HG03565 (cell line): ENCODE measurements at regions not wholly inside any gene's neighbourhood (a gene's known extent, or its start where the extent isn't known, plus 50 kb on each side); places are given as distances from the start of the nearest gene placed in this dataset.
A peak's percentile ranks its signal among the peaks of the same experiment; 100 is the strongest.
"Not testable (repeated sequence)": the region's sequence is repeated elsewhere in the genome, so short reads cannot be mapped to it uniquely, and the experiment has no call there.

Source experiments
- ATAC-seq: cut with Tn5 transposase; IDR thresholded peaks from one replicate; pipeline ENCODE4 v1.9.1; 2021; ENCODE audit warnings: mild to moderate bottlenecking, moderate library complexity; ENCODE audit not compliant: unreplicated experiment

DNA sequence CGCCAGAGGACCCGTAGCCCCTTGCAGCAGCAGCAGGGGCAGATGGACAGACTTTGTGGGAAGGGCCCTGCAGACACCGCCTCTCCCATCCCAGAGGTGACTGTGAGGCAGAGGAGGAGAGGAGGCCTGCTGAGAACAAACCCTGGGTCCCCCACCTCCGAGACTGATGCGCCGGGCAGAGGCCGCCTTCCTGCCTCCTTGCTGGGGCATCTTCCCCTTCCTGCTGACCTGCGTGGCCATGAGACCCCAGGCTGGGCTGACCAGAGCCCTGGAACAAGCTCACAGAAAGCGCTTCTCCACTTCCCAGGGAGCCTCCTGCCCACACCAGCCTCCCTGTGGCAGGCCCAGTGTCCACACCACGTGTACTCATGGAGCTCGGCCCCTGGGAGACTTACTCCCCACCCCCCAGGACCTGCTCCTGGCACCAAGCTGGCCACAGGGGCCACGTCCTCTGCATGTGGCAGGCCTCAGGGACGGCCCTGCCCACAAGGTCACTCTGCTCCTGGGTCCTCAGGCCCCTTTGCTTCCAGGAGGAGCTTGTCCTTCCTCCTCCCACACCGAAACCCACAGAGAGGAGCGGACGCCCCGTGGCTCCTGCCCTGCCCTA lies 119.0 kb upstream of the ZNF469 start:
- not testable (repeated sequence) for ATAC-seq

DNA sequence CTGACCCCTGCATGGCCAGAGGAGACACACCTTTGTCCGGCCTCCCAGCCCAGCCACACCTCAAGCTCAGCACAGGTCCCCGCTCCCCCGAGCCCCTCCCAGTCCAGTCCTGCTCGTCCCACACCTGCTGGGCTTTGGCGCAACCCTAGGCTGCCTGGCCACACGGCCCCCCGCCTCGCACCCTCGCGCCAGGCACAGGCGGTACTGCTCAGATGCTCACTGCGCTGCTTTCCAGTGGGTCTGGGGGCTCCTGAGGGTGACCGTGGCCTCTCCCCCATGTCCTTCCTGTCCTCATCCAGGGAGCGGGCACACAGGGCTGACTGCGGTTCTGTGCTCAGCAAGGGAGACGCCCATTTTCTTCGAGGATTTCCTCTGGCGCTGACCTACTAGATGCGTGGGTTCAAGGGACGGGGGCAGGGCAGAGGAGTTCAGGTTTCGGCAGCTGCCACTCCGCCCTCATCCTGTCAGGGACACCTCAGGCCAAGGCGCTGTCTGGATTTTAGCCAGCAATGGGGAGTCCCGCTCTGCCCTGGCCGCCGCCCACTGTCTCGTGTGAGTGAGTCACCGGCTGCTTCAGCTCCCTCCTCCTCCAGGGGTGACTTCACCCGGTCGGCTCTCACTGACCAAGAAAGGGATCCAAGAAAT lies 118.0 kb upstream of the ZNF469 start:
- ATAC-seq, result peak; percentile 67

DNA sequence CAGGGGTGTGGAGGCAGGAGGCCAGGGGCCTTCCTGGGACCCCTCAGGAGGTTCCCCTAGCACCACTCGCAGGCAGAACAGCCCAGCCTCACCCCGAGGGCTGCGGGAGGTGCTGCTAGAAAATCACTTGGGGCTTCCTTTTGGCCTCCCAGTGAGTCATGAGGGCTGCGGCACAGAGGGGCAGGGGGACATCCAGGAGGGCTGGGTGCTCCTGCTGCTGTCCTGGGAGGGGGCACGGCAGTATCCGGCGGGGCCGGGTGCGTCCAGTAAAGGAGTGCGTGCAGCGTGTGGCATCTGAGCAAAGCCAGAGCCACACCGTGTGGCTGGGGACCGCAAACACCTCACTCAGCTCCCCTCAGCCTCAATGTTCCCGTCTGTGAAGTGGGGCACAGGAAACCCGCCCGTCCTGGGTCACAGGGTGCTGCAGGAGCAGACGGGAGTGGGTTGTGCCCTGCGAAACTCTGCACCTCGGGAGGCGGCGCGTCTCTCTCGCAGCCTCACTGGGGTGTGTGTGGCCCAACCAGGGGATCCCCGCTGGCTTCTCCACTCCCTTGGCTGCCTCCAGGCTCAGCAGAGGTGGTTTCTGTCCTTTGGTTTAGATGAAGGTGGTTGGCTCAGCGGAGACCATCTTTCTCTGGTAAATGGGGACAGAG lies 117.3 kb upstream of the ZNF469 start:
- ATAC-seq, result not testable (repeated sequence)

DNA sequence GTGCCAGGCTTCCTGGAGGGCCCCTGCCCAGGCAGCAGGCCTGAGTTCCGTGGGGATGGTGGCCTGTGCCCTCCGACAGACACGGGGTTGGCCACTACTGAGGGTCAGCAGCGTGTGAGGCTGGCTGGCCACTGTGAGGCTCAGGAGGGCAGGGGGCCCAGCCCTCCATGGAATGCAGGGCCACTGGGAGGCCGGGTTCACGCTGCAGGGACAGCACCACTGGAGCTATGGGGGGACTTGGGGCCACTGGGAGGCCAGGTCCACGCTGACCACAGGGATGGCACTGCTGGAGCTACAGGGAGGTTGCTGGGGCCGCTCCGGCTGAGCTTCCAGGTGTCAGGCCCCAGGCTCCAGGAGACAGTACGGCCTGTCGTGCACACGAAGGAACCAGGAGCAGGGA lies 116.7 kb upstream of the ZNF469 start:
- ATAC-seq, result not testable (repeated sequence)

DNA sequence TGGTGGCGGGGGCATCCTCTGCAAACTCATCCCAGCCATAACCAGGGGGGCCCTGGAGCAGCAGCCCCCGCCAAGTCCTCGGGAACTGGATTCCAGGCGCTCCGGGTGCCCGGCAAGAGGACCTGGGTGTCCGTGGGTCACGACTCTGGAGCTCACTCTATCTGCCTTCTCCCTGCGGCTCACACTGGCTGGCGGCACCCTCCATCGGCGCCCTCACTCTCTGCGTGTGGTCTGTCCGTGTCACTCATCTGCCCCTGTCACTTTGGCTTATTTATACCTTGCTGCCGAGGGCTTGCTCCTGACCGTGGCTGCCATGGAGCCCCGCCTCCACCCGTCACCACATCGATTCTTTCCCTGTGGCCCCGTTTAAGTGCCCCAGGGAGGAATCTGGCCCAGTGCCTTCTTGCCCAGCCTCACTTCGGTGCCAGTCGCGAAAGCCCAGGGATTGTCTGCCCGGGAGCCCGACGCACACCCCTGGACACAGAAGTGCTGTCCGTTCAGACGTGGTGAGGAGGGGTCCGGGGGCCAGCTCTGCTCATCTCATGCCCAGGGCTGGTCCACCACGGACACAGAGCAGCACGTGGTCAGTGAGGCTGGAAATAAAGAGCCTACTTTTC lies 115.7 kb upstream of the ZNF469 start:
- ATAC-seq, result not testable (repeated sequence)

DNA sequence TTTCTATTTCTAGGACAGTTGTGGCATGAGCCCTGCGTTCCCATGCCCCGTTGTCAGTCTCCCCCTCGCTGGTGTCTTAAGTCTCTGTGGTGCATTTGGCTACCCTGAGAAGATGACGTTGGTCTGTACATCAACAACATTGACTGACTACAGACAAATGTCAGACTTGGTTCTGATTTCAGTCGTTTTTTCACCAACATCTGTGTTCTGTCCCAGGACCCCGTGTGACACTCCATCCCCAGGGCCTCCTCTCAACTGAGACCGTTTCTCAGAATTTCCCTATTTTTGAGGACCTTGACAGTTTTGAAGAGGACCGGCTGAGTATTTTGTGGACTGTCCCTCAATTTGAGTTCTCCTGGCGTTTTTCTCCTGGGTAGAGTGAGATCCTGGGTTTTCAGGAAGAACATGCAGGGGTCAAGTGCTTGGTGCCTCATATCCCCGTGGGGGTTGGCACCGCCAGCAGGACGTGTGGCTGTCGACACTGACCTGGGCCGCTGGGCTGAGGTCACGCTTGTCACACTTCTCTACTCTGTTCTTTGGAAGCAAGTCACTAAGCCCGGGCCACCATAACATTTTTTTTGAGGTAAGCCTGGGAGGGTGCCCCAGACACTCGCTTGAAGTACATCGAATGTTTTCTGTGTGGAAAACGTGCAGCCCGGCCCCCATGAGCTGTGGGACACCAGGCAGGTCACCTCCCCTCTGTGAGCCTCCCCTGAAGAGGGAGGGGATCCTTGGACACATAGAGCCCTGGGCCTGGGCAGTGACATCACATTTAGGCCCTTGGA lies 114.4 kb upstream of the ZNF469 start:
- not testable (repeated sequence) for ATAC-seq

DNA sequence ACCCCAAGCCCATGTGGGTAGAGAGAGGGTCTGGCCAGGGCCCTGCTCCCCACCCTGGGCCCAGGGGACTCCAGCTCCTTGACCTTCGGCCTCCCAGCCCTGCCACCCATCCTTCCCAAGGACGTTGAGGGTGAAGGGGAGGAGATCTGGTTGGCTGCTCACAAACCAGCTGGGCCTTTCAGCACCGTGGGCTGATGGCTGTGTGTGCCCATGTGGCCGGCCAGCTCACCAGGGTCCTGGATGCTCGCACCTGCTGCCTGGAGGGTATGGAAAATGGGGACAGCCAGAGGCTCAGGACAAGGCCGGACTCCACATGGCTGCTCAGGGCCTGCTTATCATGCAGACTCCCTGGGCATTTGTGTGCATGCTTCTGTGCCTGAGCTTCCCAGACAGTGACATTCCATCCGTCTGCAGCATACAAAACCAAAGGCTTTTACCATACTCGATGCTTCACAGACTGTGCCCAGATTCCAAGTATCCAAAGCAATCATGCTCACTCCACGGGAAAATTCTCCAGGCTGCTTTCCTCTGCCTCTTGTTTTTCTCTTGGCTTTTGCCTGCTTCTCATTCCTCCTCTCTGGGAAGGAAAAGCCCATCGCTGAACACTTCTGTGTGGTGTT lies 112.5 kb upstream of the ZNF469 start:
- ATAC-seq, result not testable (repeated sequence)

DNA sequence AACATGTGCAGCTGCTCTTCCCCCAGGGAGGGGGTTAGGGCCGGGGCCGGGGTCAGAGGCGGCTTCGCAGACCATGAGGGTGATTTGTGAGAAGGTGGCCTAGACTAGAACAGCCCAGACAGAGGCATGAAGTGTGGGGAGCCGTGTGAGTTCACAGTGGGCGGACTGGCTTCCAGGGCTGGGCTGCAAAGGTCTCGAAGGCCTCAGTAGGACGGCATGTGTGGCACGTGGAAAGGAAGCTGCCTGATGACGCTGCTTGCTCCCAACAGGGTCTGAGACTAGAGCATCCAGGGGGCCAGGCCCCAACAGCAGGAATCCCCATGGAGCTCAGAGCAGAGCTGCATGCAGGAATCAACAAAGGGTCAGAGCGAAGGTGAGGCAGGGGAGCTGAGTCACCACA lies 111.5 kb upstream of the ZNF469 start:
- not testable (repeated sequence) for ATAC-seq

DNA sequence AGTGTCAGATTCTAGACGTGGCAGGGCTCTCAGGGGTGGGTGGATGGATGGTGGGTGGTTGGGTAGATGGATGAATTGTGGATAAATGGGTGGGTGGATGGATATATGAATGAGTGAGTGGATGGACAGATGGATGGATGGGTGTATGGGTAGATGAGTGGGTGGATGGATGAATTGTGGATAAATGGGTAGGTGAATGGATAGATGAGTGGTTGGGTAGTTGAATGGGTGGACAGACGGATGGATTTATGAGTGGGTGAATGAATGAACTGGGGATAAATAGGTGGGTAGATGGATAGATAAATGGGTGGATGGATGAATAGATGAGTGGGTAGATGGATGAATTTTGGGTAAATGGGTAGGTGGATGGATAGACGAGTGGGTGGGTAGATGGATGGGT lies 111.0 kb upstream of the ZNF469 start:
- not testable (repeated sequence) for ATAC-seq

DNA sequence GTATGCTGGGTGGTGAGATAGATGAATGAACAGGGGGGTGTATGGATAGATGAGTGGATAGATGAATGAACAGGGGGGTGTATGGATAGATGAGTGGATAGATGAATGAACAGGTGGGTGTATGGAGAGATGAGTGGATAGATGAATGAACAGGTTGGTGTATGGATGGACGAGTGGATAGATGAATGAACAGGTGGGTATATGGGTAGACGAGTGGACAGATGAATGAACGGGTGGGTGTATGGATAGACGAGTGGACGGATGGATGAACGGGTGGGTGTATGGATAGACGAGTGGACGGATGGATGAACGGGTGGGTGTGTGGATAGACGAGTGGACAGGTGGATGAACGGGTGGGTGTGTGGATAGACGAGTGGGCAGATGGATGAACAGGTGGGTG lies 110.3 kb upstream of the ZNF469 start:
- not testable (repeated sequence) for ATAC-seq

DNA sequence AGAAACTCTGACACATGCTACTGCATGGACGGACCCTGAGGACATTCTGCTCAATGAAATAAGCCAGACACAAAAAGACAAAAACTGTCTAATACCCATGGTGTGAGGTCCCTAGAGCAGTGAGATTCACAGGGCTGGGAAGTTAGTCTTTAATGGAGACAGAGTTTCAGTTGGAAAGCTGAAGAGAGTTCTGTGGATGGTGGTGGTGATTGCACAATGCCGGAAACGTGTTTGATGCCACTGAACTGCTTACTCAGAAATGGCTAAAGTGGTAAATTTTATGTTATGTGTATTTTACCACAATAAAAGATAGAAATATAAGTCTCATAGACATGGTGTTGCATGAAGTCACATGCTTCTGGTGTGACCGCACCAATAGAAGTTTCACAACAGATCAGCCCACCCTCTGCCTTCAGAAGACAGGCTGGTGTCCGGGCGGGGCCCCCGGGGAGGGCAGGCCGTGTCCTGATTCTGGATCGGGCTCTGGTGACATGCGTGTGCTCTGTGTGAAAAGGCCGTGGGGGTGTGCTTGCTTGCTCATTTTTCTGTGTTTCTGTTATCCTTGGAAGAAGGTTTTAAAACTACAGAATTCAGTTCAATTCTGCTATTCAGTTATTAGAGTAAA lies 108.5 kb upstream of the ZNF469 start:
- not testable (repeated sequence) for ATAC-seq

DNA sequence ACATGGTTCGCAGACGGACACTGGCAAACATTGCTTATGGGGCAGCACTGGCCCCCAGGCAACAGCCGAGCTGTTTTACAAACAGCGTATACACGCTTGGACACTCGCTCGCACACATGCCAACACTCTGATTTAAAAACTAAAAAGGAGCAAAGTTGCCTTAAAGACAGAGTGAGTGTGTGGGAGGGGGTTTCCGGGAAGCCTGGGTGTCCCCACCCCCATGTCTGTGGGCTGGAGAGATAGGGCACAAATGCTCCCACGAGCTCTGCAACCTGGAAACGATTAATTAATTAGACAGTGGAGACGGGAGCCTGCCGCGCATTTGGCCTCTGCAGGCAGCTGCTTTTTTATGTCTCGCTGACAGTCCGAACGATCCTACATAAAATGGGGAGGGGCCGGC lies 107.9 kb upstream of the ZNF469 start:
- ATAC-seq, result no peak

DNA sequence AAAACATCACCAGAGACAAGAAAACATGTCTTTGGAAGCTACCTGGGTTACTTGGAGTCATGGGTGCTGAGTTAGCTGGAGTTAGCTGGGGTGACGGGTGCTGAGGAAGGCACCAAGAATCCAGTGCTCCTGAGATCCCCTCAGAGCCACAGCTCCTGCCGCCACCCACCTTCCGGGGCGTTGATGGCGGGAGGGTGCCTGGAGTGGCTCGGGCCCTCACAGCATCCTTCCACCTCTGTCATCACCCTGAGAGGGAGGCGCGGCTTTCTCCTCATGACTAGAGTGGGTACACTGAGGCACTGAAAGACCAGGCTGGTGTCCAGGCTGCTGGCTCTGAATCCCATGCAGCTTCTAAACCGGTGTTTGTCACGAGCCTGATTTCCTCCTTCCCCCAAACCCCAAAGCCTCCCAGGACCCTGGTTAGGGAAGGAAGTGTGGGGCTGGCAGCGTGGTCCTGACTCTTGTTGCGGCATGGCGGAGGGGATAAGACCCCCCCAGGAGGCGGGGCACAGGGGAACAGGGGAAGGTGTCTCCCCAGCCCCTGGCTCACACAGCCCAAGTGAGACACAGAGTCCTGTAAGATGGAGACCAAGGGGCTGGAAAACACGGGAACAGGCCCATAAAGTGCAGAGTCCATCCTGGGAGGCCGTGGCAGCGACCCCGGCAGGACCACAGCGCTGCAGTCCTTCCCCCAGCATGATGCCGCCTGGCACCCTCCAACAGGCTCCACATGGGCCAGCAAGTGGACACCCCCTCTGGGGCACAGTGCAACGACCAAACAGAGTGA lies 107.2 kb upstream of the ZNF469 start:
- not testable (repeated sequence) for ATAC-seq

DNA sequence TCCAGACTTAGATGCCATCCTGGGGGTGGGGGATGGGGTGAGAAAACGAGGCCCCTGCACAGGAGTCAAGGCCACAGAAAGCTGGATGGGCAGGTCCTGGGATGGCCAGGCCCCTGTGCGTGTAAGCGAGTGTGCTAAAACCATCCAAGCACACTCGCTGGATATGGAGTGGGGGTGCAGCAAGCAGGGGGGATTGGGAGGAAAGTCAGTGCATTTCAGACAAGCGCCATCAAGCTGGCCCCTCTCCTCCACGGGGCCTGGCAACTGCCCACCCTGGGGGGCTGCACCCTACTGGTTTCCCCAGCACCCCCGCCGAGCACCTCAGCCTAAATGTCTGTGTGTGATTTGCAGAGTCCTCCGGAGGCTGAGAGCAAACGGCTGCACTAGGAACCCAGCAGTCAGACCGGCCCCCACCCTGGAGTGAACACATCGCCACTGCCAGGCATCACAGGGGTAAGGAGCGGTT lies 106.6 kb upstream of the ZNF469 start:
- not testable (repeated sequence) for ATAC-seq

DNA sequence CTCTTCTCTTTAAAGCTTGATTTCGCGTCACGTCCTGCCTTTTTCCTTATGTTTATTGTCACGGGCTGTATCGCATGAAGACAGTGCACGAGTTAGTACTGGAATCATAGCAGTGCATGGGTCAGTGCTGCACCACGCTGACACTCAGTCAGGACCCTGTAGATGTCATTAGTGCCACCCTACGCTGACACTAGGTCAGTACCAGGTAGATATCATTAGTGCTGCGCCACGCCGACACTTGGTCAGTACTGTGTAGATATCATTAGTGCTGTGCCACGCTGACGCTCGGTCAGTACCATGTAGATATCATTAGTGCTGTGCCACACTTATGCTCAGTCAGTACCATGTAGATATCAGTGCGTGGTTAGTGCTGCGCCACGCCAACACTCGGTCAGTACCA lies 106.2 kb upstream of the ZNF469 start:
- ATAC-seq, result no peak

DNA sequence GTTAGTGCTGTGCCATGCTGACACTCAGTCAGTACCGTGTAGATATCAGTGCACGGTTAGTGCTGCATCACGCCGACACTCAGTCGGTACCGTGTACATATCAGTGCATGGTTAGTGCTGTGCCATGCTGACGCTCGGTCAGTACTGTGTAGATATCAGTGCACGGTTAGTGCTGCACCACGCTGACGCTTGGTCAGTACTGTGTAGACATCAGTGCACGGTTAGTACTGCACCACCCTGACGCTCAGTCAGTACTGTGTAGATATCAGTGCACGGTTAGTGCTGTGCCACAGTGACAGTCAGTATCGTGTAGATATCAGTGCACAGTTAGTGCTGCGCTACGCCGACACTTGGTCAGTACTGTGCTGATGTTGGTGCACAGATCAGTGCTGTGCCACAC lies 102.8 kb upstream of the ZNF469 start:
- no peak for ATAC-seq

DNA sequence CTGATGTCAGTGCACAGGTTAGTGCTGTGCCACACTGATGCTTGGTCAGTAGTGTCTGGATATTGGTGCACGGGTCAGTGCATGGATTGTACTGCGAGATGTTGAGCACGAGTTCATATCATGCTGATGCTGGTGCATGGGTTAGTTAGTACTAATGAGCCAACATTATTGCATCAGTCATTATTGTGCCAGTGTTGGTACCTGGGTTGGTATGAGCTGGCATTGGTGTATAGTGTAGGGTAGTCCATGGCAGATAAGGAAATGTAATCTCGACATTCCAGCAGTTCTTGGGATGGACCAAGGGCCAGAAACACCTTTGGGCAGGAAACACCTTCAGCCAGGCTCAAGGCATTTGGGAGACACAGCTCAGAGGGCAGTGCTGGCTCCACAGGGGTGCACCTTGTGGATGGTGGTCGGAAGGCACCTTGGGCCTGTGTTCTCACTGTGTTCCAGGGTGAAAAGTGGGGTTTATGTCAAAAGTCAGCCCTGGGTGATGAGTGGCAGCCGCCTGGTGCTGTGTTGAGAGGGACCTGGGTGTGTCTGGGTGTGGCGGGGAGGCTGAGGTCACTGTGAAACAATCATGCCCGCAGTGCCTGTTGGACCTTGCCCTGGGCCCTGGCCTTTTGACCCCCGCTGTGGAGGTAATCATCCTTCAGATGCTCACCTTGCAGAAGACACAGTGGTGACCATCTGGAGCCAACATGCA lies 100.7 kb upstream of the ZNF469 start:
- no peak for ATAC-seq

DNA sequence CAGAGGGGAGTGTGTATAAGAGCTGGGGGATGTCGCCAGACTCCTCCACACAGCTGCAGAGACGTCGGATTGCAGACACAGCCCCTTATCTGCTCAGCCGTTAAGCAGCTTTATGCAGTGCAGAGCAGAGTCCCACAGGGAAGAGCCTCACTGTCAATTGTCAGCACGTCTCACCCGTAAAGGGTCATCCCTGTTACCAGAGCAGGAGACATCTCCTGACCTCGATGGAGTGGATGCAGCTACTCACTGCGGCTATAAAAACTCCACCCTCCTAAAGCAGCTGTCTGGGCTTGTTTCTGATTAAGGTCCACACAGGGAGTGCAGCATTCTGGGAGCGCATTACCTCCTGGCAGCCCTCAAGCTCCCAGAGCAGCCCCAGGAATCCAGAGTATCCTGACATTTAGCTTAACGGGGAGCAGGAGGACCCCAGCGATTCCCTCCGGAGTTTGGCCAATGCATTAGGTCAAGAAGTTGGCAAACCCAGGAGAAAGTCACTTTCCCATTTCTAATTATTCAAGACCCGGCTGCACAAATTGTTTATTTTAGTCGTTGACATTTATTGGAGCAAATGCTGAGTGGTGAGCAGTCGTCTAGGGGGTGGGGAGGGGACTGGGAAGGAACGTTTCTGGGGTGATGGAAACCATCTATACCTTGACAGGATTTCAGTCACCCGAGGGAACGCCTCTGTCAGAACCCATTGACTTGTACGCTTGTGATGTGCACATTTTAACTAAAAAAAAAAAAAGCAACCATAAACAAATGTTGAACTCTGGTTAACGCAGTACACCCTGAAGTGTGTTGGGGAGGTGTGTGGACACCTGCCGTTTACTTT lies 100.0 kb upstream of the ZNF469 start:
- ATAC-seq, result no peak
